Breast epithelium (tissue), 4 donors: ENCODE measurements at regions not wholly inside any gene's neighbourhood (a gene's known extent, or its start where the extent isn't known, plus 50 kb on each side); places are given as distances from the start of the nearest gene placed in this dataset.

Source experiments
- DNase-seq, 2 donors: peaks; one replicate each; pipeline ENCODE4 v3.0.0-alpha.2; 2019; ENCODE audit warnings: low spot score in 2 of 2
- H3K27ac ChIP-seq, 2 donors: fragments of 200-600 bp; sonication (generic) in 1 of 2; one replicate each; pipeline ENCODE4 v1.5.1; 2016 to 2019; ENCODE audit warnings: mild to moderate bottlenecking in 1 of 2
- H3K27me3 ChIP-seq, 2 donors: fragments of 200-600 bp; sonication (generic) in 1 of 2; one replicate each; pipeline versions ENCODE4 v1.5.1 to v1.6.0; 2017 to 2019; ENCODE audit warnings: control low read depth in 1 of 2, mild to moderate bottlenecking in 1 of 2
- H3K36me3 ChIP-seq: fragments of 200-600 bp; one replicate; pipeline ENCODE4 v1.5.1; 2019
- H3K4me1 ChIP-seq, 2 donors: fragments of 200-600 bp; sonication (generic); one replicate each; pipeline ENCODE4 v1.5.1; 2016 to 2019; ENCODE audit warnings: control low read depth in 1 of 2
- H3K4me3 ChIP-seq, 3 donors: fragments of 200-600 bp; sonication (generic); 1 replicate in 2 of 3; 2 replicates in 1 of 3; pipeline ENCODE4 v1.5.1; 2016 to 2019; ENCODE audit warnings: mild to moderate bottlenecking in 3 of 3, moderate library complexity in 2 of 3
- H3K9me3 ChIP-seq, 2 donors: fragments of 200-600 bp; sonication (generic) in 1 of 2; one replicate each; pipeline ENCODE4 v1.5.1; 2016 to 2019; ENCODE audit warnings: control low read depth in 1 of 2
- CTCF ChIP-seq, 3 donors: fragments of 450-650 bp; IDR thresholded peaks; one replicate each; pipeline ENCODE4 v1.5.1; 2016 to 2017; ENCODE audit warnings: antibody characterized with exemption in 3 of 3, mild to moderate bottlenecking in 3 of 3, moderate library complexity in 3 of 3
- POLR2A ChIP-seq: fragments of 450-650 bp; IDR thresholded peaks from one replicate; pipeline ENCODE4 v1.6.1; 2016; ENCODE audit warnings: antibody characterized with exemption, mild to moderate bottlenecking, moderate library complexity
- POLR2AphosphoS5 ChIP-seq, 3 donors: sonication (generic); formaldehyde crosslinking; IDR thresholded peaks; one replicate each; pipeline ENCODE4 v1.6.1; 2017; ENCODE audit warnings: antibody characterized with exemption in 3 of 3
- intact Hi-C: fragments of 100-400 bp; cut with DNase I; formaldehyde crosslinking; loops from one replicate; pipeline ENCODE4 v1.15.1; 2023; ENCODE audit warnings: low total_unique reads

- H3K36me3 ChIP-seq: no peaks in the 10 kb centered on the region
- H3K27ac ChIP-seq: no peak overlapping the region
- DNase-seq: no peak
- no peaks in the 10 kb centered on the region for H3K9me3 ChIP-seq
- no peaks in the 10 kb centered on the region for H3K27me3 ChIP-seq
- intact Hi-C loops: no loop called here
- no peak overlapping the region for H3K4me3 ChIP-seq
- no peaks in the 10 kb centered on the region for H3K4me1 ChIP-seq
- TF ChIP-seq POLR2AphosphoS5 (IDR thresholded peaks at IDR 0.05) (no peak), POLR2A (no peak), CTCF (IDR thresholded peaks at IDR 0.05) (no peak)
Observed at GRCh38 chr1:208643005-208643597, 398.9 kb upstream of the PLXNA2 start.

- DNase-seq: no peak
- intact Hi-C loops: no loop called here
- Histone ChIP-seq H3K27me3 (no peaks in the 10 kb centered on the region), H3K27ac (no peak overlapping the region), H3K9me3 (no peaks in the 10 kb centered on the region), H3K36me3 (no peaks in the 10 kb centered on the region), H3K4me3 (no peak overlapping the region), H3K4me1 (no peaks in the 10 kb centered on the region)
- TF ChIP-seq CTCF (IDR thresholded peaks at IDR 0.05): no peak
- no peak for TF ChIP-seq POLR2AphosphoS5 (IDR thresholded peaks at IDR 0.05)
- no peak for TF ChIP-seq POLR2A
Observed at GRCh38 chr1:208644401-208645160, 400.4 kb upstream of the PLXNA2 start.

GRCh38 chr1:208646431-208646830 is 402.2 kb upstream of the PLXNA2 start:
- Histone ChIP-seq H3K4me1 (no peaks in the 10 kb centered on the region), H3K36me3 (no peaks in the 10 kb centered on the region), H3K9me3 (no peaks in the 10 kb centered on the region), H3K27me3 (no peaks in the 10 kb centered on the region), H3K4me3 (no peak overlapping the region), H3K27ac (no peak overlapping the region)
- intact Hi-C loops: no loop called here
- DNase-seq: no peak
- no peak for TF ChIP-seq CTCF (IDR thresholded peaks at IDR 0.05)

GRCh38 chr1:208648146-208648545 is 404.0 kb upstream of the PLXNA2 start:
- Histone ChIP-seq H3K27ac (no peak overlapping the region), H3K4me3 (no peak overlapping the region), H3K9me3 (no peaks in the 10 kb centered on the region), H3K4me1 (no peaks in the 10 kb centered on the region), H3K27me3 (no peaks in the 10 kb centered on the region), H3K36me3 (no peaks in the 10 kb centered on the region)
- intact Hi-C loops: no loop called here
- DNase-seq: no peak
- no peak for TF ChIP-seq POLR2AphosphoS5 (IDR thresholded peaks at IDR 0.05)
- no peak for TF ChIP-seq CTCF (IDR thresholded peaks at IDR 0.05)
- no peak for TF ChIP-seq POLR2A

GRCh38 chr1:208652296-208653160 is 408.3 kb upstream of the PLXNA2 start:
- intact Hi-C loops: no loop called here
- Histone ChIP-seq H3K36me3 (no peaks in the 10 kb centered on the region), H3K4me3 (no peak overlapping the region), H3K27ac (no peak overlapping the region), H3K4me1 (no peaks in the 10 kb centered on the region), H3K27me3 (no peaks in the 10 kb centered on the region), H3K9me3 (no peaks in the 10 kb centered on the region)
- DNase-seq: peak in 1 of 2 donors; percentile 17
- TF ChIP-seq CTCF (IDR thresholded peaks at IDR 0.05) (peak; percentile 64 to 74 (median 73)), POLR2AphosphoS5 (IDR thresholded peaks at IDR 0.05) (no peak)
